ENCODE measurements at regions not wholly inside any gene's neighbourhood (a gene's known extent, or its start where the extent isn't known, plus 50 kb on each side); places are given as distances from the start of the nearest gene placed in this dataset.

GRCh38 chr14:27367345-27367744, 769.5 kb upstream of the NOVA1 start:
- no TSS peak for BruUV-seq (replicated peaks)
- Histone ChIP-seq H3K27me3 (replicated peaks; ENCODE audit: insufficient read depth, low read depth, low read length, poor library complexity) (no peaks in the 10 kb centered on the region), H3K4me3 (ENCODE audit: low read depth, low read length, poor library complexity, severe bottlenecking) (no peak overlapping the region), H3K4me1 (ENCODE audit: insufficient read depth, low read length, poor library complexity, severe bottlenecking) (no peaks in the 10 kb centered on the region), H3K27ac (ENCODE audit: low read depth, low read length, poor library complexity, severe bottlenecking) (no peak overlapping the region), H3K36me3 (ENCODE audit: insufficient read depth, low read length, poor library complexity, severe bottlenecking) (no peaks in the 10 kb centered on the region), H3K9me3 (ENCODE audit: low read depth, low read length, poor library complexity, severe bottlenecking) (no peaks in the 10 kb centered on the region)
- no peak for DNase-seq (ENCODE audit: low spot score)
- no peak for TF ChIP-seq CTCF (conservative IDR thresholded peaks at IDR 0.05; ENCODE audit: low read depth, low read length)
- TF ChIP-seq EZH2 (IDR thresholded peaks at IDR 0.05; ENCODE audit: borderline replicate concordance, low read depth, low read length, poor library complexity, severe bottlenecking), result no peak
- CTCF ChIA-PET, result no interaction called here
- POLR2A ChIA-PET (ENCODE audit: low non-redundant PET), result no interaction called here
- intact Hi-C loops (cut with micrococcal nuclease; ENCODE audit: unreplicated experiment), result no loop called here

GRCh38 chr14:27370074-27370473, 772.2 kb upstream of the NOVA1 start:
- intact Hi-C loops (cut with micrococcal nuclease; ENCODE audit: unreplicated experiment), result no loop called here
- Histone ChIP-seq H3K27ac (ENCODE audit: low read depth, low read length, poor library complexity, severe bottlenecking) (no peak overlapping the region), H3K9me3 (ENCODE audit: low read depth, low read length, poor library complexity, severe bottlenecking) (no peaks in the 10 kb centered on the region), H3K27me3 (replicated peaks; ENCODE audit: insufficient read depth, low read depth, low read length, poor library complexity) (no peaks in the 10 kb centered on the region), H3K36me3 (ENCODE audit: insufficient read depth, low read length, poor library complexity, severe bottlenecking) (no peaks in the 10 kb centered on the region), H3K4me3 (ENCODE audit: low read depth, low read length, poor library complexity, severe bottlenecking) (no peak overlapping the region), H3K4me1 (ENCODE audit: insufficient read depth, low read length, poor library complexity, severe bottlenecking) (no peaks in the 10 kb centered on the region)
- ChIA-PET POLR2A (ENCODE audit: low non-redundant PET) (no interaction called here), CTCF (no interaction called here)
- BruUV-seq (replicated peaks), result no TSS peak
- TF ChIP-seq EZH2 (IDR thresholded peaks at IDR 0.05; ENCODE audit: borderline replicate concordance, low read depth, low read length, poor library complexity, severe bottlenecking) (no peak), CTCF (conservative IDR thresholded peaks at IDR 0.05; ENCODE audit: low read depth, low read length) (no peak)
- no peak for DNase-seq (ENCODE audit: low spot score)

GRCh38 chr14:27370775-27371174, 772.9 kb upstream of the NOVA1 start:
- no peaks in the 10 kb centered on the region for H3K4me1 ChIP-seq (ENCODE audit: insufficient read depth, low read length, poor library complexity, severe bottlenecking)
- TF ChIP-seq CTCF (conservative IDR thresholded peaks at IDR 0.05; ENCODE audit: low read depth, low read length) (no peak), EZH2 (IDR thresholded peaks at IDR 0.05; ENCODE audit: borderline replicate concordance, low read depth, low read length, poor library complexity, severe bottlenecking) (no peak)
- H3K27ac ChIP-seq (ENCODE audit: low read depth, low read length, poor library complexity, severe bottlenecking), result no peak overlapping the region
- POLR2A ChIA-PET (ENCODE audit: low non-redundant PET), result no interaction called here
- no peaks in the 10 kb centered on the region for H3K36me3 ChIP-seq (ENCODE audit: insufficient read depth, low read length, poor library complexity, severe bottlenecking)
- no peaks in the 10 kb centered on the region for H3K27me3 ChIP-seq (replicated peaks; ENCODE audit: insufficient read depth, low read depth, low read length, poor library complexity)
- BruUV-seq (replicated peaks), result no TSS peak
- CTCF ChIA-PET, result no interaction called here
- H3K9me3 ChIP-seq (ENCODE audit: low read depth, low read length, poor library complexity, severe bottlenecking), result peaks cover 2% of the 10 kb centered on the region
- H3K4me3 ChIP-seq (ENCODE audit: low read depth, low read length, poor library complexity, severe bottlenecking), result no peak overlapping the region
- intact Hi-C loops (cut with micrococcal nuclease; ENCODE audit: unreplicated experiment), result no loop called here
- no peak for DNase-seq (ENCODE audit: low spot score)

All from A673 (cell line).